ENCODE measurements at regions not wholly inside any gene's neighbourhood (a gene's known extent, or its start where the extent isn't known, plus 50 kb on each side); places are given as distances from the start of the nearest gene placed in this dataset.

- POLR2A ChIA-PET (ENCODE audit: partially characterized antibody): interaction anchor here (0.6 kb wide), 1 partner anchor 434 kb away, joined by 3 read pairs; no protein-coding TSS in a partner anchor
- TF ChIP-seq CBX5 (IDR thresholded peaks at IDR 0.05; ENCODE audit: low read depth, low read length): no peak
- peak; percentile 73 to 87 for TF ChIP-seq RAD21 (IDR thresholded peaks at IDR 0.05 in 1 of 2, conservative IDR thresholded peaks at IDR 0.05 in 1 of 2; ENCODE audit: low read depth in 2 of 2, low read length in 2 of 2)
- no peak for TF ChIP-seq SIRT6 (IDR thresholded peaks at IDR 0.05; ENCODE audit: low read length)
- no peak for TF ChIP-seq FOSL1 (IDR thresholded peaks at IDR 0.05; ENCODE audit: insufficient read depth, low read depth, low read length)
- no peak for TF ChIP-seq GTF2F1 (IDR thresholded peaks at IDR 0.05; ENCODE audit: borderline replicate concordance, low read depth, low read length)
- no peak for TF ChIP-seq RFX5 (IDR thresholded peaks at IDR 0.05; ENCODE audit: borderline replicate concordance, low read depth, low read length)
- TF ChIP-seq YY1 (IDR thresholded peaks at IDR 0.05; ENCODE audit: low read depth, low read length): peak; percentile 64
- TF ChIP-seq CHD1 (IDR thresholded peaks at IDR 0.05; ENCODE audit: low read depth, low read length): no peak
- no peak for TF ChIP-seq SUZ12 (IDR thresholded peaks at IDR 0.05; ENCODE audit: low read length)
- TF ChIP-seq E2F6 (IDR thresholded peaks at IDR 0.05): no peak
- peak; percentile 79 to 87 (median 81) for TF ChIP-seq CTCF (IDR thresholded peaks at IDR 0.05; ENCODE audit: control extremely low read depth in 1 of 3, insufficient read depth in 1 of 3, low read depth in 1 of 3, low read length in 3 of 3)
These were observed 84.8 kb downstream of the ACAA2 start for GRCh38 chr18:49728542-49728941.

More at GRCh38 chr18:49728542-49728941, 84.8 kb downstream of the ACAA2 start:
- Histone ChIP-seq H3K9me3 (ENCODE audit: insufficient read depth in 2 of 2, low read depth in 1 of 2, low read length in 1 of 2) (no peaks in the 10 kb centered on the region), H4K91ac (replicated peaks; ENCODE audit: insufficient read length, low read length) (peak overlapping the region; percentile 22), H2BK12ac (ENCODE audit: low read depth, low read length) (no peak overlapping the region), H3K9ac (replicated peaks in 1 of 4; ENCODE audit: extremely low read depth in 1 of 4, low read depth in 3 of 4, low read length in 3 of 4) (no peak overlapping the region), H4K20me1 (replicated peaks in 1 of 2; ENCODE audit: control insufficient read depth in 1 of 2, insufficient read depth in 2 of 2, low read length in 2 of 2) (no peaks in the 10 kb centered on the region), H3K23ac (ENCODE audit: insufficient read length) (no peak overlapping the region), H3K79me1 (ENCODE audit: low read depth, low read length) (no peaks in the 10 kb centered on the region), H4K5ac (ENCODE audit: insufficient read length, low read depth, low read length) (no peak overlapping the region), H3K4me1 (replicated peaks in 1 of 4; ENCODE audit: control insufficient read depth in 3 of 4, insufficient read depth in 4 of 4, low read length in 3 of 4) (peaks cover 3 to 12% (median 9%) of the 10 kb centered on the region in 4 experiments), H2BK20ac (ENCODE audit: low read length) (no peak overlapping the region), H3K4ac (replicated peaks; ENCODE audit: insufficient read length, low read depth, low read length) (no peak overlapping the region), H3K56ac (replicated peaks; ENCODE audit: insufficient read length, low read depth, low read length) (no peak overlapping the region), H3K27ac (ENCODE audit: low read depth, low read length) (no peak overlapping the region), H3K36me3 (ENCODE audit: control insufficient read depth in 2 of 4, insufficient read depth in 4 of 4, low read length in 3 of 4) (no peaks in the 10 kb centered on the region), H3K4me3 (ENCODE audit: extremely low read depth in 1 of 4, insufficient read depth in 2 of 4, low read depth in 3 of 4, low read length in 4 of 4) (no peak overlapping the region), H2BK5ac (ENCODE audit: low read depth, low read length) (no peak overlapping the region), H3K27me3 (replicated peaks in 1 of 4; ENCODE audit: control insufficient read depth in 3 of 4, extremely low read depth in 1 of 4, insufficient read depth in 3 of 4, low read length in 3 of 4) (no peaks in the 10 kb centered on the region), H2BK120ac (replicated peaks; ENCODE audit: low read depth, low read length) (no peak overlapping the region), H3K79me2 (ENCODE audit: control insufficient read depth in 1 of 2, insufficient read depth in 2 of 2, low read length in 2 of 2) (no peaks in the 10 kb centered on the region), H2AFZ (ENCODE audit: low read length) (no peak overlapping the region), H3K23me2 (ENCODE audit: low read depth, low read length) (no peaks in the 10 kb centered on the region), H4K8ac (ENCODE audit: extremely low read depth, insufficient read depth, low read length) (no peak overlapping the region), H3K18ac (ENCODE audit: extremely low read depth, low read length) (no peak overlapping the region), H3K14ac (ENCODE audit: insufficient read length) (no peak overlapping the region), H3K4me2 (ENCODE audit: insufficient read depth in 1 of 2, low read depth in 2 of 2, low read length in 2 of 2) (no peak overlapping the region), H2BK15ac (ENCODE audit: low read length) (no peak overlapping the region), H2AK5ac (ENCODE audit: low read depth, low read length) (no peak overlapping the region)
- CTCF ChIA-PET (ENCODE audit: partially characterized antibody): interaction anchor here (0.6 to 4.1 kb wide), 27 partner anchors 10 to 217 kb away, joined by 3 to 24 read pairs (median 4); no protein-coding TSS in a partner anchor
- DNase-seq (ENCODE audit: low read depth in 1 of 2, low spot score in 2 of 2): peak; percentile 17 to 90
- 62% methylated on average over 4 of the region's 4 CpGs; no CpG with 5 or more reads in 1 of the 2 experiments for WGBS, 2 experiments (ENCODE audit: extremely low coverage in 1 of 2, insufficient coverage in 1 of 2, insufficient read length in 1 of 2, insufficient replicate concordance in 2 of 2, low coverage in 1 of 2, low lambda C conversion rate in 2 of 2, missing lambda C conversion rate in 1 of 2)
- FAIRE-seq: no peak

Measured in H1 (cell line).